Amygdala (tissue), 56 donors: ENCODE measurements at regions not wholly inside any gene's neighbourhood (a gene's known extent, or its start where the extent isn't known, plus 50 kb on each side); places are given as distances from the start of the nearest gene placed in this dataset.

Experiments
- DNase-seq, 56 donors: peaks; one replicate each; lab custom pipeline; 2025; lab: John Stamatoyannopoulos, UW

GRCh38 chr15:101124731-101125451, 127.0 kb downstream of the CHSY1 start:
- no peak for DNase-seq

GRCh38 chr15:101123222-101123910, 128.5 kb downstream of the CHSY1 start:
- DNase-seq = no peak

- DNase-seq = no peak
Measured at GRCh38 chr15:101122806-101123205, 129.0 kb downstream of the CHSY1 start.

GRCh38 chr15:101122266-101122665, 129.6 kb downstream of the CHSY1 start:
- no peak for DNase-seq

GRCh38 chr15:101121511-101122090, 130.2 kb downstream of the CHSY1 start:
- peak in 27 of 56 donors; percentile 5 to 57 (median 24) for DNase-seq

- DNase-seq = no peak
Measured at GRCh38 chr15:101120987-101121386, 130.9 kb downstream of the CHSY1 start.

GRCh38 chr15:101120473-101120872, 131.4 kb downstream of the CHSY1 start:
- DNase-seq = no peak
